RWPE2 (cell line): ENCODE measurements at regions not wholly inside any gene's neighbourhood (a gene's known extent, or its start where the extent isn't known, plus 50 kb on each side); places are given as distances from the start of the nearest gene placed in this dataset.

Experiments
- ATAC-seq: fragments of 200-7000 bp; cut with Tn5 transposase; 3 replicates; pipeline ENCODE4 v1.9.1; 2021; ENCODE audit warnings: low read depth
- DNase-seq: peaks from one replicate; pipeline ENCODE4 v3.0.0-alpha.2; 2020; ENCODE audit warnings: low spot score
- H3K27ac ChIP-seq: fragments of 450-650 bp; 2 replicates; pipeline ENCODE4 v1.5.1; 2017; ENCODE audit warnings: mild to moderate bottlenecking; ENCODE audit not compliant: poor library complexity, severe bottlenecking
- H3K27me3 ChIP-seq: fragments of 250-450 bp; sonication (Bioruptor Pico); 2 replicates; pipeline ENCODE4 v1.5.1; 2021; ENCODE audit warnings: mild to moderate bottlenecking, moderate library complexity; ENCODE audit not compliant: insufficient read depth, poor library complexity, severe bottlenecking
- H3K36me3 ChIP-seq: fragments of 250-450 bp; sonication (Bioruptor Pico); 2 replicates; pipeline ENCODE4 v1.5.1; 2020; ENCODE audit warnings: low read depth, mild to moderate bottlenecking, moderate library complexity
- H3K4me1 ChIP-seq: fragments of 250-450 bp; sonication (Bioruptor Pico); 2 replicates; pipeline ENCODE4 v1.5.1; 2021; ENCODE audit warnings: mild to moderate bottlenecking, moderate library complexity; ENCODE audit not compliant: insufficient read depth, poor library complexity, severe bottlenecking
- H3K4me3 ChIP-seq: fragments of 250-450 bp; sonication (Bioruptor Pico); 2 replicates; pipeline ENCODE4 v1.5.1; 2021; ENCODE audit warnings: mild to moderate bottlenecking, moderate library complexity; ENCODE audit not compliant: severe bottlenecking
- H3K9me3 ChIP-seq: fragments of 250-450 bp; sonication (Bioruptor Pico); 2 replicates; pipeline ENCODE4 v1.5.1; 2021; ENCODE audit warnings: mild to moderate bottlenecking, moderate library complexity; ENCODE audit not compliant: severe bottlenecking
- TF ChIP-seq, protein P1 (sequence below): fragments of 450-650 bp; IDR thresholded peaks from one replicate; pipeline ENCODE4 v1.5.1; 2017; ENCODE audit warnings: mild to moderate bottlenecking, moderate library complexity; ENCODE audit not compliant: poor library complexity, severe bottlenecking

GRCh38 chr9:81756561-81756960 is 67.2 kb upstream of the TLE1 start:
- H3K36me3 ChIP-seq = no peaks in the 10 kb centered on the region
- no peaks in the 10 kb centered on the region for H3K9me3 ChIP-seq
- ATAC-seq (no peak), DNase-seq (no peak)
- TF ChIP-seq, protein P1, sequence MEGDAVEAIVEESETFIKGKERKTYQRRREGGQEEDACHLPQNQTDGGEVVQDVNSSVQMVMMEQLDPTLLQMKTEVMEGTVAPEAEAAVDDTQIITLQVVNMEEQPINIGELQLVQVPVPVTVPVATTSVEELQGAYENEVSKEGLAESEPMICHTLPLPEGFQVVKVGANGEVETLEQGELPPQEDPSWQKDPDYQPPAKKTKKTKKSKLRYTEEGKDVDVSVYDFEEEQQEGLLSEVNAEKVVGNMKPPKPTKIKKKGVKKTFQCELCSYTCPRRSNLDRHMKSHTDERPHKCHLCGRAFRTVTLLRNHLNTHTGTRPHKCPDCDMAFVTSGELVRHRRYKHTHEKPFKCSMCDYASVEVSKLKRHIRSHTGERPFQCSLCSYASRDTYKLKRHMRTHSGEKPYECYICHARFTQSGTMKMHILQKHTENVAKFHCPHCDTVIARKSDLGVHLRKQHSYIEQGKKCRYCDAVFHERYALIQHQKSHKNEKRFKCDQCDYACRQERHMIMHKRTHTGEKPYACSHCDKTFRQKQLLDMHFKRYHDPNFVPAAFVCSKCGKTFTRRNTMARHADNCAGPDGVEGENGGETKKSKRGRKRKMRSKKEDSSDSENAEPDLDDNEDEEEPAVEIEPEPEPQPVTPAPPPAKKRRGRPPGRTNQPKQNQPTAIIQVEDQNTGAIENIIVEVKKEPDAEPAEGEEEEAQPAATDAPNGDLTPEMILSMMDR = no peak
- H3K27me3 ChIP-seq = no peaks in the 10 kb centered on the region
- H3K27ac ChIP-seq = no peak overlapping the region
- H3K4me1 ChIP-seq = no peaks in the 10 kb centered on the region
- H3K4me3 ChIP-seq = no peak overlapping the region

DNA sequence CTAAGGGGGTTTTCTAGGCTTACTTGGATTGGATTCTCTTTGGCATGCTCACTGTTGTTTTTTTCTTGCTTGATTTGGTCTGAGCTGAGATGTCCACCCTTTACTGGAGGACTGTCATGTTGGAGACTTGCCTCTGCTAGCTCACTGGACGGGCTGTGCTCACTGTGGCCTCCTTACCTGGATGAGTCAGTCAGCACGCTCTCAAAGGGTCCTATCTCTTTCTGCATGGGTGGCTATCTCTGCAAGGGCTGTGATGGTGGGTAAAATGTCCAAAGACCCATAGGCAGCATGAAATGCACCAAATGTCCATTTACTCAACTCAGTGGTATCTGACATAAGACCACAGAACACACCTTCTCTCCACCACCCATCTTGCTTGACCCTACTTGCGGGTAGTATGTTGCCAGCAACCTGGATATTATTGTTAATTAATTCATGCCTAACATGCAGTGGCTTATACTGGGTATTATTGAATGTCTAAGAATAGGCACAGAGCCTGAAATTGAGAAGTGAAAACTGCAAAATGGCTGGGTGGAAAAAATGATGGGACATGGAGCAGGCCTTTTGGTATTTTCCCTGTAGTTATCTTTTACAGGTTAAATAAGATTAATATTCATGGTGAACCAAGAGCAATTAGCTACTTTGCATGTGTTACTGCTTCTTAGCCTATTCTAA is 68.9 kb upstream of the TLE1 start:
- no peaks in the 10 kb centered on the region for H3K4me1 ChIP-seq
- no peak for ATAC-seq
- no peak overlapping the region for H3K27ac ChIP-seq
- TF ChIP-seq, protein P1 = no peak
- no peaks in the 10 kb centered on the region for H3K27me3 ChIP-seq
- H3K9me3 ChIP-seq = no peaks in the 10 kb centered on the region
- H3K36me3 ChIP-seq = no peaks in the 10 kb centered on the region
- H3K4me3 ChIP-seq = no peak overlapping the region
- no peak for DNase-seq

DNA sequence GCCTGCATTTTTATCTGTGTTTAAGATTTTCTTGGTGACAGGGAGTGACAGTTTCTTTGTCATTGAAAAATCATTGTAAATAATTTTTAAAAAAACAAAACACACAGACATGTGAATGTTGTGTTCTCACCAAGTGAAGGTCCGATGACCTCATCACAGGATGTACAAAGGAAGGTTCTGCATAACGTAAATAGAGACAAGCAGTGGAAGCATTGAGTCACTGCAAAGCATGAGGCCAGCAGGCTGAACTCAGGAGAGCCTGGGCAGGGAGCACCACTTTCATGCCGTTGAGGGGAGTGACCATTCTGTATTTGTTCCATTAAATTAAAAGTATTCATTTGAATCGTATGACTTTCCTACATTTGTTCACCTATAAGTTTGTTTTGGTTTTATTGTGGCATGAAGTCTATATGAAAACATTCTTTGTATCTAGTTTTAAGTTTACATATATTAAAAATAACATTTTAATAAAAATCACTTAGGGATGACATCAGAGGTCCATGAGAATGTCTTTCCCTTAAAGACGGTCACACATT is 70.4 kb upstream of the TLE1 start:
- Histone ChIP-seq H3K9me3 (no peaks in the 10 kb centered on the region), H3K4me3 (no peak overlapping the region), H3K4me1 (no peaks in the 10 kb centered on the region), H3K36me3 (no peaks in the 10 kb centered on the region), H3K27me3 (no peaks in the 10 kb centered on the region), H3K27ac (no peak overlapping the region)
- ATAC-seq (peak; percentile 64; the same call in 2 of the 3 replicates), DNase-seq (no peak)
- TF ChIP-seq, protein P1 = no peak

GRCh38 chr9:81767921-81768320 is 78.6 kb upstream of the TLE1 start:
- DNase-seq = no peak
- ATAC-seq = no peak
- Histone ChIP-seq H3K36me3 (no peaks in the 10 kb centered on the region), H3K4me3 (no peak overlapping the region), H3K27me3 (no peaks in the 10 kb centered on the region), H3K27ac (no peak overlapping the region), H3K9me3 (no peaks in the 10 kb centered on the region), H3K4me1 (no peaks in the 10 kb centered on the region)
- TF ChIP-seq, protein P1 = no peak

- H3K36me3 ChIP-seq = no peaks in the 10 kb centered on the region
- TF ChIP-seq, protein P1 = no peak
- DNase-seq = no peak
These were observed 82.2 kb upstream of the TLE1 start for GRCh38 chr9:81771571-81771970.

More at GRCh38 chr9:81771571-81771970, 82.2 kb upstream of the TLE1 start:
- no peak overlapping the region for H3K4me3 ChIP-seq
- H3K27me3 ChIP-seq = no peaks in the 10 kb centered on the region
- H3K4me1 ChIP-seq = no peaks in the 10 kb centered on the region
- ATAC-seq = no peak
- no peaks in the 10 kb centered on the region for H3K9me3 ChIP-seq
- no peak overlapping the region for H3K27ac ChIP-seq
